Pancreas (tissue), 10 donors: ENCODE measurements at regions not wholly inside any gene's neighbourhood (a gene's known extent, or its start where the extent isn't known, plus 50 kb on each side); places are given as distances from the start of the nearest gene placed in this dataset.

Source experiments
- ATAC-seq, 4 donors: fragments of 200-7000 bp; cut with Tn5 transposase; one replicate each; pipeline versions ENCODE4 v1.8.0 to v1.9.1; 2020; ENCODE audit warnings: mild to moderate bottlenecking in 4 of 4, moderate library complexity in 4 of 4
- DNase-seq, 6 donors: peaks; one replicate each; pipeline ENCODE4 v3.0.0-alpha.2; 2020
- FAIRE-seq: peaks from 2 replicates; lab custom pipeline; 2012; peaks lifted over from hg19 to GRCh38; lab: Jason Lieb, UNC
- H3K27ac ChIP-seq, 4 donors: fragments of 200-600 bp; sonication (generic); 1 replicate in 3 of 4; 2 replicates in 1 of 4; pipeline versions ENCODE4 v1.5.0 to v1.8.0; 2020
- H3K27me3 ChIP-seq, 4 donors: fragments of 200-600 bp; one replicate each; pipeline ENCODE4 v1.8.0; 2021
- H3K36me3 ChIP-seq, 3 donors: fragments of 200-600 bp; sonication (generic) in 1 of 3; one replicate each; pipeline versions ENCODE4 v1.5.0 to v1.8.0; 2020 to 2021
- H3K4me1 ChIP-seq, 3 donors: fragments of 200-600 bp; one replicate each; pipeline ENCODE4 v1.8.0; 2021
- H3K4me3 ChIP-seq, 4 donors: fragments of 200-600 bp; sonication (generic) in 2 of 4; one replicate each; pipeline versions ENCODE4 v1.5.0 to v1.8.0; 2020 to 2021
- H3K9me3 ChIP-seq, 4 donors: fragments of 200-600 bp; one replicate each; pipeline ENCODE4 v1.8.0; 2021
- whole genome bisulfite sequencing, 2 donors: extraction: QIAGEN DNeasy Blood & Tissue Kit; methylation state at CpG; one replicate each; pipeline ENCODE4 v1.1.7; 2013; 5-methylcytosine and 5-hydroxymethylcytosine counted together
- intact Hi-C, 3 donors: fragments of 100-400 bp; cut with DNase I; formaldehyde crosslinking; loops; one replicate each; pipeline versions ENCODE4 v1.11.1 to v1.14.2; 2022
- TF ChIP-seq, protein P1 (sequence below), 4 donors: fragments of 200-600 bp; sonication (generic) in 3 of 4; IDR thresholded peaks; one replicate each; pipeline versions ENCODE4 v1.5.0 to v1.8.0; 2021; ENCODE audit warnings: antibody characterized with exemption in 4 of 4
- donor health status: healthy with polysubstance abuse.
- donor health status: DM: no; HTN: no; CAD: no; lungs with moderate emphysema.
- donor health status: DM: no; HTN: no; CAD: no.
- donor health status: control.
- donor health status: control.
- donor health status: Bipolar disorder and iron deficiency.
- donor health status: DM: yes; HTN: yes; CAD: no.
- donor health status: DM: no; HTN: no; CAD: no.
- donor health status: DM: no; HTN: no; CAD: no.
- donor health status: DM: yes; HTN: yes; CAD: no.

DNA sequence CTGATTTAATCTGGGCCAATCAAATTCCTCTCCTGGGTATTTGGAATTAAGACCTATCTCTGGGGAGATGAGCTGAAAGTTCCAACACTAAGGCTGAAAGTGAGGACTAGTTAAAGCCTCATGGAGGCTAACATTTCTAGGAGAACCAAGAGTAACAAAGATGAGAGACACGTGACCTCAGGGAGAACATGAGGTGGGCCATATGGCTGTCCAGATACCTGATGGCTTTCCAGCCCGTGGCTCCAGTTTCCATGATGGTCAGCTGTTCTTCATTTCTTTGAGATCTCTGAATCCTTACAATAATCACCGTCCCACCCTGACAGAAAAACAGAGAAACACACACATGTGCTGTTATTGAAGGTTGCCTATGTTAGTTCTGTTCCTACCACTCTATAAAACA lies 66.1 kb downstream of the LEPR start:
- WGBS, 2 donors: 92 to 100% methylated on average over 3 of the region's 3 CpGs
- peaks cover 16 to 19% (median 19%) of the 10 kb centered on the region in 3 donors for H3K4me1 ChIP-seq
- DNase-seq (no peak), FAIRE-seq (no peak), ATAC-seq (no peak)
- no peak overlapping the region for H3K27ac ChIP-seq
- no peaks in the 10 kb centered on the region for H3K9me3 ChIP-seq
- H3K27me3 ChIP-seq: no peaks in the 10 kb centered on the region
- H3K36me3 ChIP-seq: no peaks in the 10 kb centered on the region
- intact Hi-C loops: no loop called here
- H3K4me3 ChIP-seq: no peak overlapping the region
- TF ChIP-seq, protein P1, sequence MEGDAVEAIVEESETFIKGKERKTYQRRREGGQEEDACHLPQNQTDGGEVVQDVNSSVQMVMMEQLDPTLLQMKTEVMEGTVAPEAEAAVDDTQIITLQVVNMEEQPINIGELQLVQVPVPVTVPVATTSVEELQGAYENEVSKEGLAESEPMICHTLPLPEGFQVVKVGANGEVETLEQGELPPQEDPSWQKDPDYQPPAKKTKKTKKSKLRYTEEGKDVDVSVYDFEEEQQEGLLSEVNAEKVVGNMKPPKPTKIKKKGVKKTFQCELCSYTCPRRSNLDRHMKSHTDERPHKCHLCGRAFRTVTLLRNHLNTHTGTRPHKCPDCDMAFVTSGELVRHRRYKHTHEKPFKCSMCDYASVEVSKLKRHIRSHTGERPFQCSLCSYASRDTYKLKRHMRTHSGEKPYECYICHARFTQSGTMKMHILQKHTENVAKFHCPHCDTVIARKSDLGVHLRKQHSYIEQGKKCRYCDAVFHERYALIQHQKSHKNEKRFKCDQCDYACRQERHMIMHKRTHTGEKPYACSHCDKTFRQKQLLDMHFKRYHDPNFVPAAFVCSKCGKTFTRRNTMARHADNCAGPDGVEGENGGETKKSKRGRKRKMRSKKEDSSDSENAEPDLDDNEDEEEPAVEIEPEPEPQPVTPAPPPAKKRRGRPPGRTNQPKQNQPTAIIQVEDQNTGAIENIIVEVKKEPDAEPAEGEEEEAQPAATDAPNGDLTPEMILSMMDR (IDR thresholded peaks at IDR 0.05): no peak

DNA sequence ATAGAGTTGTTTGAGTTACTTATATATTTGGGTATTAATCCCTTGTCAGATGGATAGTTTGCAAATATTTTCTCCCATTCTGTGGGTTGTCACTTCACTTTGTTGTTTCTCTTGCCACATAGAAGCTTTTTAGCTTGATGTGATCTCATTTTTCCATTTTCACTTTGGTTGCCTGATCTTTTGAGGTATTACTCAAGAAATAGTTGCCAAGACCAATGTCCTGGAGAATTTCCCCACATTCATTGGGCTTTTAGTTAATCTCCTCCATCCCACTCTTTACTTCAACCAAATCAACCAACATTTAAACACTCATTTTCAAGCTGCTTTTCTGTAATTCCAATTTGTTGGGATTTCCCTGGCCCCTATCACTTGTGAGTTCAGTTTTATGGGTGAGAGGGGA lies 69.0 kb downstream of the LEPR start:
- Histone ChIP-seq H3K9me3 (no peaks in the 10 kb centered on the region), H3K27me3 (no peaks in the 10 kb centered on the region), H3K4me3 (no peak overlapping the region), H3K36me3 (no peaks in the 10 kb centered on the region), H3K27ac (no peak overlapping the region), H3K4me1 (peaks cover 9 to 12% (median 10%) of the 10 kb centered on the region in 3 donors)
- ATAC-seq (no peak), DNase-seq (no peak), FAIRE-seq (no peak)
- TF ChIP-seq, protein P1 (IDR thresholded peaks at IDR 0.05): no peak
- intact Hi-C loops: no loop called here

DNA sequence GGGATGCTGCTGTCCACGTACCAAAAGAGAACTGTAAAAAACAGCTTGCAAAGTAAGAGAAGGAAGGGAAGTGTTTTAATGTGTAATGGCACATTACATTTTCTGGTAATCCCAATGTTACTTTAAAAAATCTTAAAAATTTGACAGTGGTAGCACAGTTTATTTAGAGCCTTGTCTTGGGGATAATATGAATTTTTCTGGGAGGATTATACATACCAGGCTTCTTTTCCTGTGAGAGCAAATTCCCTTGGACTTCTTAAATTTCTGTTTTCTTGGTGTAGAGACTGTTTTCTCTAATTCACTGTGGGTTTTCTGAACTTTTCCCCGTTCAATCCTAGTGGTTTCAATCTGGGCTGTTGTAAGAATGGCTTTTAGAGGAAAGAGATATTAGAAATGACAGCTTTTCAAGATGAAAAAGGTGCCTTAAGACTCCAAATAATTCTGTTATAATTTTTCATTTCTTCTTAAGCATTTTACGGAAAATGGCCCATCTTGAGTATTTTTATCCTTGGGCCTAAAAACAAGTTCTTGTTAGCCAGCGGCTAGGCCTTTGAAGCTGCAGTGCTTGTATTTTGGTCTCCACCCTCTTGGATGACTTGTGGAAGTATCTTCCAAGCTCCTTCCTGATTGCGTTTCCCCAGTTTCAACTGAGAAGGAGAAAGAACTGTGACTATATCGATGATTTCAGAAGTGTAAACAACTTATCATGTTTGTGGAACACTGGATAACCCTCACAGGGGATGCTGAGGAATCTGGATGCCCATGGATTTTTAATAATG lies 70.0 kb downstream of the LEPR start:
- 89% methylated on average over 6 of the region's 6 CpGs for WGBS, 2 donors
- ATAC-seq: no peak
- intact Hi-C loops: no loop called here
- no peak for DNase-seq
- Histone ChIP-seq H3K4me1 (peaks cover under 1 to 5% (median 4%) of the 10 kb centered on the region in 3 donors), H3K27me3 (no peaks in the 10 kb centered on the region), H3K27ac (no peak overlapping the region), H3K4me3 (no peak overlapping the region), H3K9me3 (no peaks in the 10 kb centered on the region), H3K36me3 (no peaks in the 10 kb centered on the region)
- TF ChIP-seq, protein P1 (IDR thresholded peaks at IDR 0.05): no peak
- FAIRE-seq: no peak

DNA sequence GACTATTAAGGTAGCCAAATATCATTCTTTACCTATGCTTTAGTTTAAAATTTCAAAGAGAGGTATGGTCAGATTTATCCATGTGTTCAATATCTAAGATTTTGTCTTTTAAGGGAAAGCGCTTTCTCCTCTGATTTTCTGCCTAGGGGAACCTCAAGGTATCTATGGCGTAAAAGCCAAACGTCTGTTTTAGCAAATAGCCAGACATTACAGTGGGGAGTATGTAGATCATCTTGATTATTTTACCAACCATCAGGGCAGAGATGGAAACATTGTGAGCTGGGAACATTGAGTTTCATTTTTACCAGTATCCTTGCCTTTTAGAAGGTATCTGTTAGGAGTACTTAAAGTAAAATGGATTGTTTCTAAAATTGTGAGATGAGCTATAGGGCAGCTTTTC lies 71.0 kb downstream of the LEPR start:
- no peak for DNase-seq
- no peaks in the 10 kb centered on the region for H3K36me3 ChIP-seq
- H3K4me3 ChIP-seq: no peak overlapping the region
- H3K4me1 ChIP-seq: peaks cover 0 to 5% (median 4%) of the 10 kb centered on the region in 3 donors
- no peak overlapping the region for H3K27ac ChIP-seq
- no peak for ATAC-seq
- 65 to 84% methylated on average over 3 of the region's 3 CpGs for WGBS, 2 donors
- TF ChIP-seq, protein P1 (IDR thresholded peaks at IDR 0.05): no peak
- no peaks in the 10 kb centered on the region for H3K9me3 ChIP-seq
- no peaks in the 10 kb centered on the region for H3K27me3 ChIP-seq
- intact Hi-C loops: no loop called here
- no peak for FAIRE-seq

DNA sequence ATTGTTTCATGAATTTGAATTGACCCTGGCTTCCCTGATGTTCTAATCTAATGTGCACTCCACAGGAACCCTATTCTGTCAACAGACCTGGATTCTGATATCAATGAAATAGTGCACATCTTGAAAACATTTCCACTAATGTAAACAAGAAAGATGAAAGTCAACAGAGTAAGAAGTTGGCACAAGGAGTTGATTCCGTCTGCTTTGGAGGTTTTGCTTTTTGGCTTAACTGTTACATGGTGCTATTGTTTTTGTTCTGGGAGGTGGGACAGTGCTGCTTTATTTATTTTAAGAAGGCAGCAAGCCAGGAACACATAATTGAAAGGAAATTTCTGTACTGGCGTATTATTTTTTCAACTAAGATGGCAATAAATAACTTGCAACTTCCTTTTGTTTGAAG lies 73.3 kb downstream of the LEPR start:
- 25 to 32% methylated on average over 2 of the region's 2 CpGs for WGBS, 2 donors
- ATAC-seq (peak; percentile 30 to 96 (median 66)), FAIRE-seq (no peak), DNase-seq (no peak)
- H3K4me3 ChIP-seq: no peak overlapping the region
- no peaks in the 10 kb centered on the region for H3K36me3 ChIP-seq
- H3K9me3 ChIP-seq: no peaks in the 10 kb centered on the region
- TF ChIP-seq, protein P1 (IDR thresholded peaks at IDR 0.05): no peak
- intact Hi-C loops: no loop called here
- peaks cover 0 to 5% (median 4%) of the 10 kb centered on the region in 3 donors for H3K4me1 ChIP-seq
- no peak overlapping the region for H3K27ac ChIP-seq
- H3K27me3 ChIP-seq: no peaks in the 10 kb centered on the region
